ENCODE measurements at regions not wholly inside any gene's neighbourhood (a gene's known extent, or its start where the extent isn't known, plus 50 kb on each side); places are given as distances from the start of the nearest gene placed in this dataset.

GRCh38 chr13:75071796-75072195 is 410.2 kb downstream of the TBC1D4 start:
- no peaks in the 10 kb centered on the region for H3K9me3 Mint-ChIP-seq (ENCODE audit: low read depth)
- H3K27ac Mint-ChIP-seq, result no peak overlapping the region
- H3K4me3 Mint-ChIP-seq, result no peak overlapping the region
- peaks cover 3% of the 10 kb centered on the region for H3K4me1 Mint-ChIP-seq (ENCODE audit: low read depth)
- H3K36me3 Mint-ChIP-seq, result no peaks in the 10 kb centered on the region
- H3K27me3 Mint-ChIP-seq, result peaks cover 9% of the 10 kb centered on the region

- H3K27ac Mint-ChIP-seq, result no peak overlapping the region
- no peaks in the 10 kb centered on the region for H3K36me3 Mint-ChIP-seq
- H3K9me3 Mint-ChIP-seq (ENCODE audit: low read depth), result no peaks in the 10 kb centered on the region
- H3K4me1 Mint-ChIP-seq (ENCODE audit: low read depth), result peaks cover 3% of the 10 kb centered on the region
- H3K27me3 Mint-ChIP-seq, result peaks cover 8% of the 10 kb centered on the region
- no peak overlapping the region for H3K4me3 Mint-ChIP-seq
Observed at GRCh38 chr13:75071395-75071794, 410.6 kb downstream of the TBC1D4 start.

- H3K4me1 Mint-ChIP-seq (ENCODE audit: low read depth), result no peaks in the 10 kb centered on the region
- H3K9me3 Mint-ChIP-seq (ENCODE audit: low read depth), result no peaks in the 10 kb centered on the region
- H3K36me3 Mint-ChIP-seq, result no peaks in the 10 kb centered on the region
- H3K27ac Mint-ChIP-seq, result no peak overlapping the region
- peaks cover 3% of the 10 kb centered on the region for H3K27me3 Mint-ChIP-seq
- no peak overlapping the region for H3K4me3 Mint-ChIP-seq
Observed at GRCh38 chr13:75061909-75062308, 420.1 kb downstream of the TBC1D4 start.

GRCh38 chr13:75055296-75055695 is 426.7 kb downstream of the TBC1D4 start:
- no peaks in the 10 kb centered on the region for H3K4me1 Mint-ChIP-seq (ENCODE audit: low read depth)
- H3K27me3 Mint-ChIP-seq, result peaks cover 11% of the 10 kb centered on the region
- no peak overlapping the region for H3K27ac Mint-ChIP-seq
- H3K36me3 Mint-ChIP-seq, result no peaks in the 10 kb centered on the region
- no peaks in the 10 kb centered on the region for H3K9me3 Mint-ChIP-seq (ENCODE audit: low read depth)
- H3K4me3 Mint-ChIP-seq, result no peak overlapping the region

- no peak overlapping the region for H3K4me3 Mint-ChIP-seq
- no peaks in the 10 kb centered on the region for H3K4me1 Mint-ChIP-seq (ENCODE audit: low read depth)
- H3K9me3 Mint-ChIP-seq (ENCODE audit: low read depth), result no peaks in the 10 kb centered on the region
- H3K27me3 Mint-ChIP-seq, result peaks cover 8% of the 10 kb centered on the region
- no peaks in the 10 kb centered on the region for H3K36me3 Mint-ChIP-seq
- H3K27ac Mint-ChIP-seq, result no peak overlapping the region
Observed at GRCh38 chr13:75052616-75053015, 429.4 kb downstream of the TBC1D4 start.

GRCh38 chr13:75050419-75051046 is 431.4 kb downstream of the TBC1D4 start:
- Mint-ChIP-seq H3K36me3 (no peaks in the 10 kb centered on the region), H3K4me1 (ENCODE audit: low read depth) (no peaks in the 10 kb centered on the region), H3K27me3 (peaks cover 7% of the 10 kb centered on the region), H3K9me3 (ENCODE audit: low read depth) (no peaks in the 10 kb centered on the region), H3K4me3 (no peak overlapping the region), H3K27ac (no peak overlapping the region)

- Mint-ChIP-seq H3K27me3 (peaks cover 4% of the 10 kb centered on the region), H3K9me3 (ENCODE audit: low read depth) (no peaks in the 10 kb centered on the region), H3K36me3 (no peaks in the 10 kb centered on the region), H3K4me1 (ENCODE audit: low read depth) (no peaks in the 10 kb centered on the region), H3K27ac (no peak overlapping the region), H3K4me3 (no peak overlapping the region)
Observed at GRCh38 chr13:75049735-75050335, 432.1 kb downstream of the TBC1D4 start.

- H3K4me1 Mint-ChIP-seq (ENCODE audit: low read depth), result no peaks in the 10 kb centered on the region
- H3K4me3 Mint-ChIP-seq, result no peak overlapping the region
- H3K36me3 Mint-ChIP-seq, result no peaks in the 10 kb centered on the region
- H3K27me3 Mint-ChIP-seq, result peaks cover 2% of the 10 kb centered on the region
- no peaks in the 10 kb centered on the region for H3K9me3 Mint-ChIP-seq (ENCODE audit: low read depth)
- H3K27ac Mint-ChIP-seq, result no peak overlapping the region
Observed at GRCh38 chr13:75042807-75043206, 439.2 kb downstream of the TBC1D4 start.

GRCh38 chr13:75038393-75039113 is 443.4 kb downstream of the TBC1D4 start:
- H3K4me1 Mint-ChIP-seq (ENCODE audit: low read depth), result no peaks in the 10 kb centered on the region
- H3K27me3 Mint-ChIP-seq, result peaks cover 5% of the 10 kb centered on the region
- H3K36me3 Mint-ChIP-seq, result no peaks in the 10 kb centered on the region
- peaks cover 12% of the 10 kb centered on the region for H3K9me3 Mint-ChIP-seq (ENCODE audit: low read depth)
- H3K27ac Mint-ChIP-seq, result no peak overlapping the region
- no peak overlapping the region for H3K4me3 Mint-ChIP-seq

GRCh38 chr13:75025956-75026355 is 456.0 kb downstream of the TBC1D4 start:
- no peaks in the 10 kb centered on the region for H3K27me3 Mint-ChIP-seq
- H3K9me3 Mint-ChIP-seq (ENCODE audit: low read depth), result no peaks in the 10 kb centered on the region
- H3K4me1 Mint-ChIP-seq (ENCODE audit: low read depth), result no peaks in the 10 kb centered on the region
- no peak overlapping the region for H3K27ac Mint-ChIP-seq
- peaks cover 3% of the 10 kb centered on the region for H3K36me3 Mint-ChIP-seq
- H3K4me3 Mint-ChIP-seq, result no peak overlapping the region

- no peak overlapping the region for H3K4me3 Mint-ChIP-seq
- no peak overlapping the region for H3K27ac Mint-ChIP-seq
- no peaks in the 10 kb centered on the region for H3K9me3 Mint-ChIP-seq (ENCODE audit: low read depth)
- no peaks in the 10 kb centered on the region for H3K4me1 Mint-ChIP-seq (ENCODE audit: low read depth)
- H3K36me3 Mint-ChIP-seq, result no peaks in the 10 kb centered on the region
- H3K27me3 Mint-ChIP-seq, result no peaks in the 10 kb centered on the region
Observed at GRCh38 chr13:75024602-75025001, 457.4 kb downstream of the TBC1D4 start.

GRCh38 chr13:75023609-75024008 is 458.4 kb downstream of the TBC1D4 start:
- Mint-ChIP-seq H3K4me1 (ENCODE audit: low read depth) (no peaks in the 10 kb centered on the region), H3K9me3 (ENCODE audit: low read depth) (peaks cover under 1% of the 10 kb centered on the region), H3K4me3 (no peak overlapping the region), H3K27me3 (no peaks in the 10 kb centered on the region), H3K27ac (no peak overlapping the region), H3K36me3 (no peaks in the 10 kb centered on the region)

GRCh38 chr13:75021151-75021550 is 460.8 kb downstream of the TBC1D4 start:
- Mint-ChIP-seq H3K27ac (no peak overlapping the region), H3K36me3 (no peaks in the 10 kb centered on the region), H3K9me3 (ENCODE audit: low read depth) (peaks cover 4% of the 10 kb centered on the region), H3K4me3 (no peak overlapping the region), H3K27me3 (no peaks in the 10 kb centered on the region), H3K4me1 (ENCODE audit: low read depth) (no peaks in the 10 kb centered on the region)

GRCh38 chr13:75016225-75016624 is 465.7 kb downstream of the TBC1D4 start:
- H3K36me3 Mint-ChIP-seq, result no peaks in the 10 kb centered on the region
- peaks cover 4% of the 10 kb centered on the region for H3K9me3 Mint-ChIP-seq (ENCODE audit: low read depth)
- no peak overlapping the region for H3K27ac Mint-ChIP-seq
- H3K27me3 Mint-ChIP-seq, result peaks cover 5% of the 10 kb centered on the region
- no peaks in the 10 kb centered on the region for H3K4me1 Mint-ChIP-seq (ENCODE audit: low read depth)
- H3K4me3 Mint-ChIP-seq, result no peak overlapping the region

GRCh38 chr13:75013818-75014217 is 468.2 kb downstream of the TBC1D4 start:
- Mint-ChIP-seq H3K27ac (no peak overlapping the region), H3K4me1 (ENCODE audit: low read depth) (no peaks in the 10 kb centered on the region), H3K9me3 (ENCODE audit: low read depth) (peaks cover 4% of the 10 kb centered on the region), H3K27me3 (peaks cover 5% of the 10 kb centered on the region), H3K36me3 (no peaks in the 10 kb centered on the region), H3K4me3 (no peak overlapping the region)

All from activated naive CD8-positive, alpha-beta T cell (primary cell).